Activated CD8-positive, alpha-beta memory T cell treated with anti-CD3 and anti-CD28 coated beads for 36 hours (primary cell): ENCODE measurements at regions not wholly inside any gene's neighbourhood (a gene's known extent, or its start where the extent isn't known, plus 50 kb on each side); places are given as distances from the start of the nearest gene placed in this dataset.
"Not testable (repeated sequence)": the region's sequence is repeated elsewhere in the genome, so short reads cannot be mapped to it uniquely, and the experiment has no call there.

Source experiments
- CTCF ChIA-PET: fragments of 350-600 bp; sonication (Branson Sonifier 250); formaldehyde crosslinking; loops from one replicate; lab custom pipeline; 2021; ENCODE audit warnings: antibody characterized with exemption; lab: Charles Lee
- POLR2A ChIA-PET: fragments of 350-600 bp; sonication (Branson Sonifier 250); formaldehyde crosslinking; loops from one replicate; lab custom pipeline; 2021; ENCODE audit warnings: antibody characterized with exemption; lab: Charles Lee

DNA sequence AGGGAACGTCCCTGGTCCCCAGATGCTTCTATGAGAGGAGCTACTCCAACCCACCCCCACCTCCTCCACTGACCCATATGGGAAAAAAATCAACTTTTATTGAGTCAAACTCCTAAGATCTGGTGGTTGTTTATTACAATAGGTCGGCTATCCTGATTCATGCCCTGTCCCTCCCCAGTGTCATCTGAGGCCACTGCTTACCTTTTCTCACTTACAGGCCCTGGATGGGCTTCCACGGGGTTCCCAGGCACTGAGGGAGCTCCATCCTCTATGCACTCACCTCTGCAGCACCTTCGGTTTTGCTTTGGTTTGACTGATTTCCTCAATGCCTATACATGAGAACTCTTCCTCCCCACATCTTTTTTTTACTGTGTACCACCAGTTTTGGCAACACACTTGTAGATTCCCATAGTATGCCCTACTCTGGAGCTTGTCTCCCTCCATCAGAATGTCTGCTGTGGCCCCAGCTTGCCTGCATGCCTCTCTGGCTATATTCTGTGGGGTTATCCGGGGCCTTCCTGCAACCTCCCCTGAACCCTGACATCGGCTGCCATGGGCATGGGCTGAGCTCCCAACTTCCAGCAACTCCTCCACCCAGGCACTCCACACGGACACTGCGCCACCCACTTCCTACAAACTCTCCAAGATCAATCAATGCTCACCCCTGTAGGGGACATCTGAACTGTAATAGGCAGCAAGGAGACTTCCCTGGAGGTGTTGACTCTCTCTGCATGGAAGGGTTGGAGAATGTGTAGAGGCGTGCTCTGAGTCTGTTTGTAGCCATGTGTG is 236.1 kb downstream of the VAPA start:
- ChIA-PET POLR2A (no interaction called here), CTCF (no interaction called here)

DNA sequence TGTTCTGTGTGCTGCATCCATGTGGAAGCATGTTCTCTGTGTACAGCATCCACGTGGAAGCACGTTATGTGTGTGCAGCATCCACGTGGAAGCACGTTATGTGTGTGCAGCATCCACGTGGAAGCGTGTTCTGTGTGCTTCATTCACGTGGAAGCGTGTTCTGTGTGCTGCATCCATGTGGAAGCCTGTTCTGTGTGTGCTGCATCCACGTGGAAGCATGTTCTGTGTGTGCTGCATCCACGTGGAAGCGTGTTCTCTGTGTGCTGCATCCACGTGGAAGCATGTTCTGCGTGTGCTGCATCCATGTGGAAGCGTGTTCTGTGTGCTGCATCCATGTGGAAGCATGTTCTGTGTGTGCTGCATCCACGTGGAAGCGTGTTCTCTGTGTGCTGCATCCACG is 236.8 kb downstream of the VAPA start:
- POLR2A ChIA-PET, CTCF ChIA-PET: not testable (repeated sequence)

DNA sequence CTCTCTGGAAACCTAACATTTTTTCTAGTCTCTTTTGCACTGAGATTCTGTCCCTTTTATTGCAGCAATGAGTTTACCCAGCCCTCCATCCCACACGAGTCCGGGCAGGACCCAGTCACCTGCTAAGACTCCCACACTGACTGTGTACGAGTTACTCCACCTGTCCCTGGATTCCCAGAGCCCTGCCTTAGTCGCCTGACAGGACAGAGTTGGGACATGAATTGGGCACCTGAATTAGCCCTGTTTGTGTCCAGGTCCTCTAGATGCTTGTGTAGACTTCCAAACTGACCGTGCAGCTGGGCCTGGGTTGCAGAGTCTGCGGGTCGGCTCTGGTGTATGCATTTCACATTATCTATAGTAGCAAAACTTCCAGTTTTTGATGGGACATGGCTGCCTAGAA is 238.7 kb downstream of the VAPA start:
- ChIA-PET POLR2A (no interaction called here), CTCF (no interaction called here)

DNA sequence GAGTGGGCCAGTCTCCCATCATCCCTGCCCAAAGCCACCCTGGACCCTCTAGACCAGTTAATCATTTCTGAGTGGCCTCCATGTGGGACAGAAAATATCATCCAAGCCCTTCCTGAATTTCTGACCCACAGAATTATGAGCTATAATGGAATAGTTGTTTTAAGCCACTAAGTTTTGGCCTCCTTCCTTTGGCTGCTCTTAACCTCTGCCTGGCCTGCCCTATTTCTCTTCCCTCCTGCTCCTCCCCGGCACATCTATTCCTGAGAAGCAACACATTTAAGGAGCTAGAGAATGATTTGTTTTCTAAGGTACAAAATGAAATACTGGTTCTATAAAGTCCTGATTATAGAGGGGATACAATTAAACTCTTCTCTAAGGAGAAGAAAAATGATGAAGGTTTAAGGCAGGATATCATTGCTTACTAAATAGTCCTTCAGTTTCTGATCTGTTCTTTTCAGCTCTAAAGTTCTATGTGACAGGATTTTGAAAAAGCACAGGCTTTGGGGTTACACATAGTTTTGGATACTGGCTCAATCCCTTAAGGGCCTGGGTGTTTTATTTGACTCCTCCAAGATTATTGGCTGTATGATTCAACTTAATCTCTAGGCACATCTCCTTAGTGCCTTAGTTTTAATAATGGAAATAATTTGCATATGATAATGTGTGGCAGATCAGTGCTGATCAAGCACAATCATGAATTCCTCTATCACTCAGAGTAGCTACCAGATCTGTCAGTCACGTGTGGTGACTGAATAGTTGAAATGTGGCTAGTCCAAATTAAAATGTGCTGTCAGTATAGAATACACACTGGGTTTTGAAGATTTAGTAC is 240.3 kb downstream of the VAPA start:
- CTCF ChIA-PET = no interaction called here

DNA sequence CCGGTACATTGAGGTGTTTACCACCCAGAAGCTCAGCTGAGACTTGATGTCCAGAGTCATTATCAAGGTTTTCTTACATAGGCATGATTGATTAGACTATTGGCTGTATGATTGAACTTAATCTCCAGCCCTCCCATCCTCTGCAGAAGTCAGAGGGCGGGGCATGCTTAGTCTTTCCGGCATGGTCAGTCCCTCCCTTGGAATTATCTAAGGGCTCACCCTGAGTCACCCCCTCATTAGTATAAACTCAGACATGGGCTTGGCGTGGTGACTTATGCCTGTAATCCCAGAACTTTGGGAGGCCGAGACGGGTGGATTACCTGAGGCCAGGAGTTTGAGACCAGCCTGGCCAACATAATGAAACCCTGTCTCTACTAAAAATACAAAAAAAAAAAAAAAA is 243.9 kb downstream of the VAPA start:
- POLR2A ChIA-PET = no interaction called here
- CTCF ChIA-PET = no interaction called here

More for the DNA sequence above, 240.3 kb downstream of the VAPA start:
- POLR2A ChIA-PET = no interaction called here

DNA sequence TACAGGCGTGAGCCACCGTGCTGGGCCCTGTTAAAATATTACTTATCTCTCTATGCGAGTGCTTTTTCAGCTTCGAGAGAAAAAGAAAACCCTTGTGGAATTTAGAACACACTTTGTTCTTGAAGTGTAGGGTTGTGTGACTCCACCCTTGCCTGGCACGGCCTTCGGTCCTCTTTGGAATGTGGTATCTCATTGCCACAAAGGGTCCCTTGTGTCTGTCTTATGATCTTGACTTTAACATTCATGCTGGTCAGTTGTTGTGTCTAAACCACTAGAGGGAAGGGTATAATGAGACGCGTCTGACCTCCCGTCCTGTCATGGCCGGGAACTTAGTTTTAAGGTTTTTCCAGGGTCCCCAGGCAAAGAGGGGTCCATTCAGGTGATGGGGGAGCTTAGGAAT is 246.4 kb downstream of the VAPA start:
- POLR2A ChIA-PET = no interaction called here
- CTCF ChIA-PET = no interaction called here

DNA sequence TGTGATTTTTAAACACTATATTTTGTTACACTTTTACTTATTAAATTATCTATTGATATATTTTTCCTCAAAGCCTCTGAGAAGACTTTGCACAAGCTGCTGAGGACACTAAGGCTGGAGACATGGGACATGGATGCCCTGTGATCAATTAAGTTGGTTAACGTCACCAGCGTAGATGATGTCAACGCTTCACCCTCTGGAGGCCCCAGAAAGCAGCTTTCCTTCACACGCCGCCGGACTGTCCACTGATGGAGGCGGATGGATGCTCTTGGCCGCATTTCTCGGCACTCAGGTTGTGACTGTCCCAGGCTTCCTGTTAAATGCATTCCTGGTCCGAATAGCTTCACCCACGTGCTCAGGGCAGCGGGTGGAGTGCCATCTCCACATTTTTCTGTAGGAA is 247.5 kb downstream of the VAPA start:
- CTCF ChIA-PET = no interaction called here
- POLR2A ChIA-PET = no interaction called here

DNA sequence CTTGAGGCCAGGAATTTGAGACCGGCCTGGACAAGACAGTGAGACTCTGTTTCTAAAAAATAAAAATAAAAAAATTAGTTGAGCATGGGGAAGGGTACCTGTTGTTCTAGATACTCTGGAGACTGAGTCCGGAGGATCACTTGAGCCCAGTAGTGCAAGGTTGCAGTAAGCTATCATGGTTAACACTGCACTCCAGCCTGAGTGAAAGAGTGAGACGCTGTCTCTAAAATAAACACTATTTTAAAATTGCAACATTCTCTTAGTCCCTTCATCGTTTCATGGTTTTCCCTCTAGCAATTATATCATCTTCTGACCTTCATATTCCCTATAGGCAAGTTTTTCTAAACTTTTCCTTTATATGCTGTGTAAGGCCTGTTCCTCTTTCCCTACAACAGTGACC is 248.5 kb downstream of the VAPA start:
- ChIA-PET POLR2A (no interaction called here), CTCF (no interaction called here)

DNA sequence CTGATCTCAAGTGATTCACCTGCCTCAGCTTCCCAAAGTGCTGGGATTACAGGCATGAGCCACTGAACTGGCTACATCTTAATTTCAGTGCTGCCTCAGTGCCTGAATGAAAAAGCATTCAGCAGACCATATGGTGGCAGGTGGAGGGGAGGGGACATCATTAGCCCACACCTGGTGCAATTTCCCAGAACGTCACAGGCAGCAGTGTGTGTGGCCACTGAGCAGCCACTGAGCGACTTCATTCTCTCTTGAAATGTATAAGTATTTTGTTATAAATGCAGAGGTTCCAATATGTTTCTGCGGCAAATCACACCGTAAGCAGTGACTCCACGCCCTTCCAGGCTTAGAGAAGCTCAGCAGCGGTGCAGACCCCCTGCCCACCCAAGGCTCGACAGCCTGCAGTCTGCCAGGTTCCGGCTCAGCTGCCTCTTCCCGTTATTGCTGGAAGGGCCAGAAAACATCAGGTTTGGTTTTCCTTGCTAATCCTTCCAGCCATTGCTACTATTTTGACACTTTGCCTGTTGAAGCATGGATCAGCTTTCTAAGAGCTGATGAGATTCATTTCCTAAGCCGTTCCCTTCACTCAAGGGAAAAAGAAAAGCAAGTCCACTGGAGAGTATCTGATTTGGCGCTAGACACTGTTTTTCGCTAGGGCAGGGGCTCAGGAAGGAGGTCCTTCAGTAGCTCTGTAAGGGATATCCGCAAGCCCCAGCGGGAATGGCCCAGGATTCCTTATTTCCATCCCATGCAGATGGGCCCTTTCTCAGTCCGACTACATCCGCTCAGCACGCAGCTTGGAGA is 250.7 kb downstream of the VAPA start:
- CTCF ChIA-PET = no interaction called here
- POLR2A ChIA-PET = no interaction called here

DNA sequence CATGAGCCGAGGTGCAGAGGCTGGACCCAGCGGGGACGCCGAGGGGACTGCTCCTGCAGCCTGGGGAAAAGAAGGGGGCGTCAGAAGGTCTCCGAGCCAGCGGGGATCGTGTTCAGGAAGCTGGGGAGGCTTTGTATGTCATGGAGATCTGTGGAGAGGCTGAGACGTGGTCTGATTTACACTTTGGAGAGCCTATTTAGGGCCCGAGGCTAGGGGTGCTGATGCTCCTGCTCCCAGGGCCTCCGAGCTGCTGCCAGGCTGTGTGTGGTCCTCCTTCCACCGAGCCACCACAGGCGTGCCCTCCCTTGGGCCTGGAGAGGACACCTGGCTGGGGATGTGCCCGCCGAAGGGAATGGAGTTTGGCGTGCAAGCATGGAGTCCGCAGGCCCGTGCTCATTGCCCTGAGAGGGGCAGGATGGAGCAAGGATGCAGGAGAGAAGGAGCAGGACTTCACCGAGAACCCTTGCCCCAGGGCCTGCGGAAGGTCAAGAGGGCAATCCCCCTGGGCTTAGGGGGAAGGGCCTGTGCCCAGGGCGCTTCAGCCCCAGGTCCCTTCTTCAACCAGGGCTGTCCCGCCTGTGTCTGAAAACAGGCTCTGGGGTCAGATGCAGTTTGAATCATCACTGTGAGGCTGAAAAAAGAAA is 252.5 kb downstream of the VAPA start:
- POLR2A ChIA-PET = no interaction called here
- CTCF ChIA-PET = no interaction called here

DNA sequence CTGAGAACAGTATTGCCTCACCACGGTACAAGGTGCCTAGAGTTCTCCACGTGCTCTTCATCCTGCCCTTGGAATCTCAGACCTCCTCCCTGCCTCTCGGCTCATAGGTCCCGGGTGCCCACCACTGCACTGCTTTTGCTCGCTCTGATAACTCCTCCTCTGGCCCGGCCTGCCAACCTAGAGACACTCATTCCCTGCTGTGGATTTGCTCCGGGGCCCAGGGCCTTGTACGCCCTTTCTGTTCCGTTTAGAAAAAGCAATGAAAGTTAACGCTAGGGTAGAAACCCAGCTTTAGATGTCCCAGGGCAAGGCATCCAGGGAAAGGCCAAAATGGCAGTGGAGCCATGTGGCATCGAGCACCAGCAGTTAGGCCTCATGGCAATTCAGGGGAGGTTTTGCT is 253.9 kb downstream of the VAPA start:
- POLR2A ChIA-PET = no interaction called here
- CTCF ChIA-PET = no interaction called here

DNA sequence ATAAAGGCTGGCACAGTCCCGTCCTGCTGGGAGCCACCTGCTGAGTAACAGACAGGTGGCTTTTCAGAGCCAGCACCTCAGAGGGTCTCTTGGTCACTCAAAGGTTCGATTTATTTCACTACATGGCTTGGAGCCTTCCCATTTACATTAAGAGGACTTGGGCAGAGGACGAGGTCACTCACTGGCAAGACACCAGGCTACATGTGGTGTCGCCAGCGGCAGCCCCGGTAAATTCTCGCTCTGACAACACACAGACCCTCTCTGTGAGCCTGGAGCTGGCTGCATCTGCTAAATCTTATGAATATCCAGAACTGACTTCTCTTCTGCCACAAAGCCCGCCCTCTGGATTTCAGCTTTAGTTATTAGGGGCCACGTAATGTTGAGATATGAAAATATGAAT is 254.7 kb downstream of the VAPA start:
- ChIA-PET POLR2A (no interaction called here), CTCF (no interaction called here)

DNA sequence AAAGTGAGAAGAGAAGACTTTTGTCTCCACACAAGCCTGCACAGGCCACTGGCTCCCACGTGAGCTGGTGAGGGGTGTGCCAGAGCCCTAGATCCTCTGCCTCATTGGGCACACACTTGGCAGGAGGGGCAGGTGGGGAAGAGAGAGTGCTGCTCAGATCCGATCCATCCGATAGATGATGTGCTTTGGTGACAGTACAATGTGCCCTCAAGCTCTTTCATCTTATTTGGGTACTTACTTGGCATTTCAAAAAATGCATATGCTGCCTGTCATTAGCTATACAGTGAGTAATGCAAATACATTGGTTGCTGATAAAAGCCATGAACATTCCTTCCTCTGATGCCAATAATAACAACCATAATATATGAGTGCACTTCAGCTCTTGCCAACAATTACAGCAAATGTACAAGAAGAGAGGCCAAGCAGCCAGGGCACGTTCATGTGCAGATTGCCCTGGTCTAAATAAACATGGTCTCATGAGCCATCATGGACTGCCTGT is 255.3 kb downstream of the VAPA start:
- ChIA-PET POLR2A (no interaction called here), CTCF (no interaction called here)

DNA sequence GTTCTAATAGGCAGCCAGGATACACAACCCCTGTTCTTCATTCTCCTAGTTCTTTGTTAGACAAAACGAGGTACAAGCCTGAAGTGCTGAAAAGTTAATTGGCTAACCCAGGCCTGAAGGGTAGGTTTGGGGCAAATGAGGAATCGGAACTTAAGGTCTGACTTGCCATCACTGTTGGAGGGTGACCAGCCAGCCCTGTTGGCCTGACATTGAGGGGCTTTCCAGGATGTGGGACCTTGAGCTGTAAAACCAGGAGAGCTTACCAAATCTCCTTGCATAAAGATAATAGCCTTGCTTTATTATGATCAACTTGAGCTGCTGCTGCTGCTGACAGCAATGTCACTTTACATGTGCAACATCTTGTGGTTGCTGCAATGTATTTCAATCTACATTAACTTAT is 256.0 kb downstream of the VAPA start:
- POLR2A ChIA-PET = no interaction called here

DNA sequence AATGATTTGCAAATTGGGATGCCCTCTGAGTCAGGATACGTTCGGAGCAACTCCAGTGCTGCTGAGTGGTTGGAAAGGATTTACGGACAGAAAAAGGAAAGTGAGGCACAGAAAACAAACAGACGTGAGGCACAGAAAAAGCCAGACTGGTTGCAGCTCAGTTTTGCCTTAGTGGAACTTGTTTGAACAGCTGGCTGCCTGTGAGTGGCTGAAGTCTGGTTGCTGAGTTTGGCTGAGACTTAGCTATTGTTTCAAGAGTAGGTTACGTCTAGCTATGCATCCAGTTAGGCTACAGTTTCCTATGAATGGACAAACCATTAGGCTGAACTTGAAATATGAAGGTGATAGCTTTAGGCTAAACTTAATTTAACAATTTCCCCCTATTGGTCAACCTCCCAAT is 256.6 kb downstream of the VAPA start:
- POLR2A ChIA-PET = no interaction called here
- CTCF ChIA-PET = no interaction called here

More for the DNA sequence above, 256.0 kb downstream of the VAPA start:
- CTCF ChIA-PET = no interaction called here

DNA sequence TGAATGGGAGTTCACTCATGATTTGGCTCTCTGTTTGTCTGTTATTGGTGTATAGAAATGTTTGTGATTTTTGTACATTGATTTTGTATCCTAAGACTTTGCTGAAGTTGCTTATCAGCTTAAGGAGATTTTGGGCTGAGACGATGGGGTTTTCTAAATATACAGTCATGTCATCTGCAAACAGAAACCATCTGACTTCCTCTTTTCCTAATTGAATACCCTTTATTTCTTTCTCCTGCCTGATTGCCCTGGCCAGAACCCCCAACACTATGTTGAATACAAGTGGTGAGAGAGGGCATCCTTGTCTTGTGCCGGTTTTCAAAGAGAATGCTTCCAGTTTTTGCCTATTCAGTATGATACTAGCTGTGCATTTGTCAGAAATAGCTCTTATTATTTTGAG is 261.5 kb downstream of the VAPA start:
- POLR2A ChIA-PET, CTCF ChIA-PET: not testable (repeated sequence)

DNA sequence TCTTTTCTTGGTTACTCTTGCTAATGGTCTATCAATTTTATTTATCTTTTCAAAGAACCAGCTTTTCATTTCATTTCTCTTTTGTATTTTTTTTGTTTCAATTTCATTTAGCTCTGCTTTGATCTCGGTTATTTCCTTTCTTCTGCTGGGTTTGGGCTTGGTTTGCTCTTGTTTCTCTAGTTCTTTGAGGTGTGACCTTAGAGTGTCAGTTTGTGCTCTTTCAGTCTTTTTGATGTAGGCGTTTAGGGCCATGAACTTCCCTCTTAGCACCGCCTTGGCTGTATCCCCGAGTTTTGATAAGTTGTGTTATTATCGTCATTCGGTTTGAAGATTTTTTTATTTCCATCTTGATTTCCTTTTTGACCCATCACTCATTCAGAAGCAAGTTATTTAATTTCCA is 265.5 kb downstream of the VAPA start:
- POLR2A ChIA-PET, CTCF ChIA-PET: not testable (repeated sequence)

DNA sequence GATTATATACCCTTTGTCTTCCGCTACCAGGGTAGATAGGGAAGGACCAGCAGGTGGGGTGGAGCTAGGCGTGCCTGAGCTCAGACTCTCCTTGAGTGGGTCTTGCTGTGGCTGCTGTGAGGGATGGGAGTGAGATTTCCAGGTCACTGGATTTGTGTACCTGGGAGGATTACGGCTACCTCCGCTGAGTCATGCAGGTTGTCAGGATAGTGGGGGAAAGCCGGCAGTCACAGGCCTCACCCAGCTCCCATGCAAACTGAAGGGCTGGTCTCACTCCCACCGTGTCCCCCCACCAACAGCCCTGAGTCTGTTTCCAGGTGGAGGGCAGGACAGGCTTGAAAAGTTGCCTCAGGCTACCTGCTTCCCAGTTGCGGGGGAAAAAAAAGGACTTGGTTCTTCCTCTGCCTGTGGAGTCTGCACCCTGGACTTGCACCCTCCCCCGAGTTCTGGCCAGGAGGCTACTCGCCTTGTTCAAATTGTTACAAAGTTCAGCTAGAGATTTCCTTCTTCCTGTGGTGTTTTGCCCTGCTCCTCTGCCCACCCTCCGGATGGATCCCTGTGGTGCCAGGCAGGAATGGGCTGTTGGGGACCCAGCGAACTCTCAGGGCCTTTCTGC is 268.3 kb downstream of the VAPA start:
- ChIA-PET CTCF (no interaction called here), POLR2A (no interaction called here)

DNA sequence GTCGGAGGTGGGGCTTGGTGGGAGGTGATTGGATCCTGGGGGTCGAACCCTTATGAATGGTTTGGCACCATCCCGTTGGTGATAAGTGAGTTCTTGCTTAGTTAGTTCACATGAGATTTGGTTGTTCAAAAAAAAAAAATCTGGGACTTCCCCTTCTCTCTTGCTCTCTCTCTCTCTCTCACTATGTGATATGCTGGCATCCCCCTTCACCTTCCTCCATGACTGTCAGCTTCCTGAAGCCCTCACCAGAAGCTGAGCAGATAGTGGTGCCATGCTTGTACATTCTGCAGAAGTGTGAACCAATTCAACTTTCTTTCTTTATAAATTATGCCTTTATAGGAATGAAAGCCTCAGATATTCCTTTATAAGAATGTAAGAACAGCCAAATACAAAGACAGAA is 269.7 kb upstream of the APCDD1 start:
- CTCF ChIA-PET = no interaction called here
- POLR2A ChIA-PET = no interaction called here
